Effector memory CD8-positive, alpha-beta T cell (primary cell): ENCODE measurements at regions not wholly inside any gene's neighbourhood (a gene's known extent, or its start where the extent isn't known, plus 50 kb on each side); places are given as distances from the start of the nearest gene placed in this dataset.
"Not testable (repeated sequence)": the region's sequence is repeated elsewhere in the genome, so short reads cannot be mapped to it uniquely, and the experiment has no call there.

Experiments used
- ATAC-seq: fragments of 150-1000 bp; cut with Tn5 transposase; replicated peaks from 2 replicates; pipeline ENCODE4 v1.10.0; 2021; ENCODE audit warnings: mild to moderate bottlenecking, moderate library complexity
- DNase-seq, 3 experiments: peaks; one replicate each; pipeline ENCODE4 v3.0.0; 2021
- H3K27ac Mint-ChIP-seq, 2 donors: one replicate each; pipeline ENCODE4 v1.8.0; 2022; ENCODE audit warnings: mild to moderate bottlenecking in 2 of 2, mixed read lengths in 2 of 2, moderate library complexity in 2 of 2
- H3K27me3 Mint-ChIP-seq, 2 donors: one replicate each; pipeline ENCODE4 v1.8.0; 2022; ENCODE audit warnings: mixed read lengths in 2 of 2
- H3K36me3 Mint-ChIP-seq: one replicate; pipeline ENCODE4 v1.8.0; 2022; ENCODE audit warnings: mild to moderate bottlenecking, moderate library complexity, mixed read lengths; ENCODE audit not compliant: insufficient read depth
- H3K4me1 Mint-ChIP-seq, 2 donors: one replicate each; pipeline ENCODE4 v1.8.0; 2022; ENCODE audit warnings: low read depth in 2 of 2, mixed read lengths in 2 of 2
- H3K4me3 Mint-ChIP-seq, 2 donors: one replicate each; pipeline ENCODE4 v1.8.0; 2022; ENCODE audit warnings: mild to moderate bottlenecking in 2 of 2, mixed read lengths in 2 of 2, moderate library complexity in 2 of 2
- H3K9me3 Mint-ChIP-seq, 2 donors: one replicate each; pipeline ENCODE4 v1.8.0; 2022; ENCODE audit warnings: mixed read lengths in 2 of 2

DNA sequence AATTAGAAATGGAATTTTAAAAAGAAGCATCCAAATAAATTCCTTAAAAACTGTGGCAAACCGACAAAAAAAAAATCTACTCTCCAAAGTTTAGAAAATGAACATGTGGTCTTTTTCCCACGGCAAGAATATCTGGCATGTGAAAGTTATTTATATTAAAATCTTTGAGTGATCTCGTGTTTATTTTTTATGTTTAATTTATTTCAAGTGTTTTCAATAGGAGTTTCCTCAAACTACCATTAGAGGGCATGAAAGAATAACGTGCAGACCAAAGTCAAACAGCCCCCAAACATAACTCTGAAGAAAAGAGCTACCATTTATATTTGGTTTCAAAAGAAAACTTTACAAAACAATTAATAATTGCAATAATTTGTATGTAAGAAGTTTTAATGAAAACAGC is 286.4 kb downstream of the ZIC4 start:
- DNase-seq (no peak), ATAC-seq (no peak)
- H3K27me3 Mint-ChIP-seq = no peaks in the 10 kb centered on the region
- H3K36me3 Mint-ChIP-seq = no peaks in the 10 kb centered on the region
- H3K4me3 Mint-ChIP-seq = no peak overlapping the region
- no peaks in the 10 kb centered on the region for H3K9me3 Mint-ChIP-seq
- H3K27ac Mint-ChIP-seq = no peak overlapping the region
- H3K4me1 Mint-ChIP-seq = no peaks in the 10 kb centered on the region

DNA sequence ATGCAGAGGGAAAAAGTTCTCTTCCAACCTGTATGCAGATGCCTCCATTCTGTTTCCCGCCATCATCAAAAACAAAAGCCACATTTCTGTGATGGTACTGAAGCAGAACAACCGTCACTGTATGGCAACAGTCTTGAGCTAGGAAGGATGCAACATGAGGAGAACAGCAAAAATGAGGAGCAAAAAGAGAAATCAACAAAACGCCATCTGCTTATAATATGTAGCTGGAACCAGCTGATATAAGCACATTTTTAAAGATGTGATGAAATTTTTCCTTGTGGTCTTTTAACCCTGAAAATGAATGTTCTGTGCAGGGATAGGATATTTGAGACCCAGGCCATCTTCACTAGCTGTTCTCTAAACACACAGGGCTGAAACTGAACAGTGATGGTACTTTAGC is 287.0 kb downstream of the ZIC4 start:
- ATAC-seq (no peak), DNase-seq (no peak)
- H3K27me3 Mint-ChIP-seq = no peaks in the 10 kb centered on the region
- H3K4me1 Mint-ChIP-seq = no peaks in the 10 kb centered on the region
- no peaks in the 10 kb centered on the region for H3K36me3 Mint-ChIP-seq
- peaks cover 0 to 2% of the 10 kb centered on the region in 2 donors for H3K9me3 Mint-ChIP-seq
- no peak overlapping the region for H3K27ac Mint-ChIP-seq
- H3K4me3 Mint-ChIP-seq = no peak overlapping the region

DNA sequence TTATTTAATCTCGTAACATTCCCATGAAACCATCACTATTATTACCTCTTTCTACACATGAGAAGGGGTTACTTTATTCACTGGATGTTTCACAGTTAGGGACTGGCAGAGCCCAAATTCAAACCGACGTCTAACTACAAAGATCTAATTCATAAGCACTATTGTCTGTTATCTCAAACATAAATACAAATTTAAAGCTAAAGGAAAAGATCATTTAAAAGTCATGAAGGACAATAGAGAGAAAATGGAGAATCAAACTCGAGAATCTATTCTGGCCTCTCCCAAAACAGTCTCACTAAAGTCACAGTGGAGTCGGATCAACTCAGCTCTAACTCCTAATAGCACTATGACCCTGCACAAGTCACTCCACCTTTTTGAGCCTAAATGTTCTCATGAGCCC is 287.7 kb downstream of the ZIC4 start:
- Mint-ChIP-seq H3K4me3 (no peak overlapping the region), H3K9me3 (peaks cover 0 to 2% of the 10 kb centered on the region in 2 donors), H3K27me3 (no peaks in the 10 kb centered on the region), H3K27ac (no peak overlapping the region), H3K4me1 (no peaks in the 10 kb centered on the region), H3K36me3 (no peaks in the 10 kb centered on the region)
- DNase-seq (no peak), ATAC-seq (no peak)

DNA sequence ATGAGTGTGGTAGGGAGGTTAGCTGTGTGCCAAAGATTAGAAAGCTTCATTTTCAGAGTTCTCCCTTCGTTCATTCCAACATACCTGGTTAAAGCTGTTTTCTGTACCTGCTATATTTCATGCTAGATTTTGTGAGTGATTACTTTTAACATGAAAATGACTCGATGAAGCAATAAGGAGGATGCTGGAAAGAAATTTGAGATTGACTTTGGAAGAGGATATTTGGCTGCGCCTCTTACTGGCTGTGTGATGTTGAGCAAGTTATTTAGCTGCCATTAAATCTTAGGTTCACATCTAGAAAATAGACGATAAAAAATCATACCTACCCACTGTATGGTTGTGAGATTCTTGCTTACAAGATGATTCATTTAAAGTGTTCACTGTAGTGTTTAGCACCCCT is 288.7 kb downstream of the ZIC4 start:
- Mint-ChIP-seq H3K4me1 (no peaks in the 10 kb centered on the region), H3K9me3 (peaks cover 0 to 2% of the 10 kb centered on the region in 2 donors)

DNA sequence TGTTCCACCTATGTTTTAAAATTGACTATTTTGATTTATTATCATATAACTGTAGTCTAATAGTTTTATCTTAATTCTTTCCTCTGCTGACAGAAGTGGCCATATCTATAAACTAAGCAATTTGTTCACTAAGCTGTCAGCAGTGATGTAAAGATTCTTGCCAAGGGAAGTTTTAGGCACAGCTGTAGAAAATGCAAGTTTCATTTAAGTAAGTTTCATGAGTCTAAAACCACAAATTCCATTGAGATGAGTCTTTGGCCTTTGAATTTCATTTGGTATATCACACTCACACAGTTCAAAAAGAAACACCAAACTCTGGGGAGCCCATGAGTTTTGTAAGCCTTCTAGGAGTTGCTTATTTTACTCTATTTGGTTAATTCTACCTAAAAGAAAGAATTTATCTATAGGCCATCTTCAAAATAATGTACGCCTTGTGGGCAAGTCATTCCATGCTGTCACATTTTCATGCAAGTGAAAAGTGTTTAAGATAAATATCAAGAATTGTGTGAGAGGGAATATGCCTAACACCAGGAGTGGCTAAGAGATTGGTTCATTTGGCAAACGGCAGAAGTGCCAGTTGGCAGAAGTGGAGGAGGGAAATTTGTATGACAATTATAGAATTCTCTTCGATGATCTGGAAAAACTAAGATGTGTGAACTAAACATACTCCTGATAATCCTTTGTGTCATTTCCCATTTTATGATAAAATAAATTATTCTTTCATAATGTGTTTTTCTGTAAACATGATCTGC is 292.9 kb downstream of the ZIC4 start:
- Mint-ChIP-seq H3K27ac (no peak overlapping the region), H3K4me1 (no peaks in the 10 kb centered on the region), H3K36me3 (no peaks in the 10 kb centered on the region), H3K27me3 (no peaks in the 10 kb centered on the region), H3K4me3 (no peak overlapping the region), H3K9me3 (peaks cover 2 to 8% of the 10 kb centered on the region in 2 donors)
- ATAC-seq (no peak), DNase-seq (no peak)

More for the DNA sequence above, 288.7 kb downstream of the ZIC4 start:
- Mint-ChIP-seq H3K4me3 (no peak overlapping the region), H3K27ac (no peak overlapping the region), H3K36me3 (no peaks in the 10 kb centered on the region), H3K27me3 (no peaks in the 10 kb centered on the region)
- DNase-seq (no peak), ATAC-seq (no peak)

DNA sequence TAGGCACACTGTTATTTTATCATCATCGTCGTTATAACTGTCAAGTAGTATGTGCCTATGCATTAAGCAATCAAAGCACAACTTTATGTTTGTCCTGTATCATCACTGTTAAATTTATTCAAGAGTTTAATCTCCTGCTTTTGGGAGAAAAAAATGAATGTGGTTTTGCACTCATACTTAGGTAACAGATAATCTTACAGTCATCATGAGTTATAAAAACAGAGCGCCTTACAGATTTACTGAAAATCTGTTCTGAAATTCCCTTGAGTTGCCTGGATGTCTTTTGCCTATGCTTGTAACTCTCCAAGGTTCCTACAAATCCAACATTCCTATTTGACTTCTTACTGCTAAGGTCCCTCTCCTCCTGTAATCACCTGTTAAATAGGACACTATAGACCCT is 307.3 kb downstream of the ZIC4 start:
- no peaks in the 10 kb centered on the region for H3K36me3 Mint-ChIP-seq
- no peaks in the 10 kb centered on the region for H3K4me1 Mint-ChIP-seq
- H3K4me3 Mint-ChIP-seq = no peak overlapping the region
- H3K9me3 Mint-ChIP-seq = peaks cover 12 to 29% of the 10 kb centered on the region in 2 donors
- no peaks in the 10 kb centered on the region for H3K27me3 Mint-ChIP-seq
- no peak overlapping the region for H3K27ac Mint-ChIP-seq
- ATAC-seq = no peak
- DNase-seq = no peak

DNA sequence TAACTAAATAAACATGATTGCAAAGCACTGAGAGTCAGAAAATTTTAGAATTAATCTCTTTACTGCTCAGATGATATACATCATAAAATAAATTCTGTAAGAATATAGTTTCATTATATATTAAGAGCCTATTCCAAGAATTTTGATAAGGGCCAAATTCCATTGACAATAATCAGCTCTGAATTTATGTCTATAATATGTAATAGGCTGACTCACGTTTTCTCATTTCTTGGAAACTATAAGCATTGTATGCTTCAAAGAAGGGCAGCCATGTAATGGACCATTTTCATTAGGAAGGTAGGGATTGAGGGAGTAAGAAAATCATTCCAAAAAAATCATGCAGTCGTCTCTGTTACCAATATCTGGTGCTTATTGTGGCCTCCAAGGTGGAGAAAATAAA is 315.9 kb downstream of the ZIC4 start:
- DNase-seq (no peak), ATAC-seq (no peak)
- Mint-ChIP-seq H3K36me3 (no peaks in the 10 kb centered on the region), H3K27ac (no peak overlapping the region), H3K4me1 (no peaks in the 10 kb centered on the region), H3K27me3 (no peaks in the 10 kb centered on the region), H3K4me3 (no peak overlapping the region), H3K9me3 (peaks cover 4 to 8% of the 10 kb centered on the region in 2 donors)

DNA sequence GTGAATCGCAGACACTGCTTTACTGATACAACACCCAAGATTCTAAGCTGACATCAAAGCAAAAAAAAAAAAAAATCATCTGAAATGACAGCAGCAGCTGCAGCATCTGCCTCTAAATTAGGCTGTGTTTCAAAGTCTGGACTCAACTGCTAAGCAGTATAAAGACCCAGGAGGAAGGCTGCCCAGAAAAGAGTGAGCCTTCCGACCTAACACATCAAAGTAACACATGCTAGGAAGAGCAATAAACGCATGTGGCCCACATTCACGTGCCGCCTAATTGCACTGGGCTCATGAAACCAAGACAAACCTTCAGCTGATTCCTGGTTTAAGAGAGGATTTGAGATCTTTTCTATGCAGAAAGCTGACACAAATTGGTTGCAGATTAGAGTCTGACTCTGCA is 317.1 kb downstream of the ZIC4 start:
- DNase-seq (no peak), ATAC-seq (no peak)
- no peaks in the 10 kb centered on the region for H3K4me1 Mint-ChIP-seq
- H3K36me3 Mint-ChIP-seq = no peaks in the 10 kb centered on the region
- H3K9me3 Mint-ChIP-seq = peaks cover under 1 to 3% of the 10 kb centered on the region in 2 donors
- H3K4me3 Mint-ChIP-seq = no peak overlapping the region
- no peaks in the 10 kb centered on the region for H3K27me3 Mint-ChIP-seq
- H3K27ac Mint-ChIP-seq = no peak overlapping the region

DNA sequence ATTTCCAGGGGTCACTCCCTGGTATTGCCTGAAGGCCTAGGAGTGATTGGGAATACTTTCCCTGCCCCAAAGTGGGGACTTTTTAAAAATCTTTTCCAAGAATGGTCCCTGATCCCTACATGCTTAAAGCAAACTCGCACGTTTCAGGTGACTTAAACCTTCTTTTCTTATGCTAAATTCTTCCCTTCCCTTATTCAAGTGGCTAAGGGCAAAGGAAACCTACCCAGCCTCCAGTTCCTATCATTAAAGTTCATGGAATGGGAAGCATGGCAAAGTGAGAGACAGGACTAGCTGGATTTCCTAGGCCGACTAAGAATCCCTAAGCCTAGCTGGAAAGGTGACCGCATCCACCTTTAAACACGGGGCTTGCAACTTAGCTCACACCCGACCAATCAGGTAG is 346.8 kb downstream of the ZIC4 start:
- H3K36me3 Mint-ChIP-seq, H3K27me3 Mint-ChIP-seq, H3K4me1 Mint-ChIP-seq, DNase-seq, H3K27ac Mint-ChIP-seq, H3K4me3 Mint-ChIP-seq, ATAC-seq: not testable (repeated sequence)
- H3K9me3 Mint-ChIP-seq = peaks cover 16 to 33% of the 10 kb centered on the region in 2 donors

DNA sequence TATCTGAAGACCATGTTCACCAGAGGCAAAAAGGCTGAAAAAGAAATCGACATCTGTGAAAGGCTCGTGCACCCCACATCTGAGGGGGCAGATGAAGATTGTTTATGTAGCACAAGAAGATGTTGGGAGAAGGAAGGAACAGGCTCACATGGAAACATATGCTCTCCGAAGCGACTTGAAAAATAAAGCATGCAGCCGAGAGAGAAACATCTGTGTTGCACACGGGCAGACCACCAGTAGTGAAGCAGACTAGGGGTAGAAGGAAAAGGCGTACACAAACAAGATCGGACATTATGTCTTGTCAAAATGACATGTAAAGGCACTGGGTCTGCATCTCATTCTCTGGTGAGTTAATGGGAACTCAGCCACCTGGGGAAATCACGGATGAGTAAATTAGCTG is 356.5 kb downstream of the ZIC4 start:
- Mint-ChIP-seq H3K4me3 (no peak overlapping the region), H3K9me3 (peaks cover 24 to 45% of the 10 kb centered on the region in 2 donors), H3K27ac (no peak overlapping the region), H3K4me1 (no peaks in the 10 kb centered on the region), H3K36me3 (no peaks in the 10 kb centered on the region), H3K27me3 (no peaks in the 10 kb centered on the region)
- no peak for DNase-seq
- no peak for ATAC-seq

DNA sequence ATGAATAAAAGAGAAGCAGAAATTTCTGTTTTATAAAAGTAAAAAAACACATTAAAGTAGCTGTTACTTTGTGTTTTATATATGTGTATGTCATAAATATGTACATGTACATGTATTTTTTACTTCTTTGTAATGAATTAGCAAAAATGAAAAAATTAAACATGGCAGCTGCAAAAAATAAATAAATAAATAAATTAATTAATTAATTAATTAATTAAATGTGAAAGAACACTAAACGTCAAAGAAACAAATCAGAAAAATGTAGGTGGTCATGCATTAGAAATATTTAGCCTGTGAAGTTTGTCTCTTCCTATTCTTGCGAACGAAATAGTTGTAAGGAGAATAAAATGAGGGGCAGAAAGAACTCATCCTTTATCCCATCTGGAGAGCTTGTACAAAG is 357.0 kb downstream of the ZIC4 start:
- H3K4me3 Mint-ChIP-seq = no peak overlapping the region
- no peaks in the 10 kb centered on the region for H3K36me3 Mint-ChIP-seq
- no peaks in the 10 kb centered on the region for H3K4me1 Mint-ChIP-seq
- no peak for ATAC-seq
- H3K9me3 Mint-ChIP-seq = peaks cover 24 to 45% of the 10 kb centered on the region in 2 donors
- no peaks in the 10 kb centered on the region for H3K27me3 Mint-ChIP-seq
- no peak for DNase-seq
- H3K27ac Mint-ChIP-seq = no peak overlapping the region

DNA sequence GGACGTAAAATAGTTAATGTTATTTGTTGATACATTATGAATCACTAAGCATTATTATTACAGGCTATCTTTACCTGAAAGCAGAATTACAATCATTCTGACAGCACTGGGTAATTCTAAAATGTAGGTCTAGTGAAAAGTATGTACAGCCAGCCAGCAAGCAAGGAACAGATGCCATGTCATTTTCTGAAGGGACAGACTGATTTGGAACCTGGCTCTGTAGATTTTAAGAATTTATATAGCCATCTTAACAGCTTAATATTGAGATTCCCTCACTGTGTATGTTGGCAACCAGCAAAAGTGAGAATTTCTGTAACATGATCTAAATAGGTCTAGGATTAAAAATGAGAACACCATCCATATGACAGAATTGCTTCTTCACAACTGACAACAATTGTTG is 359.4 kb downstream of the ZIC4 start:
- no peaks in the 10 kb centered on the region for H3K27me3 Mint-ChIP-seq
- DNase-seq = no peak

DNA sequence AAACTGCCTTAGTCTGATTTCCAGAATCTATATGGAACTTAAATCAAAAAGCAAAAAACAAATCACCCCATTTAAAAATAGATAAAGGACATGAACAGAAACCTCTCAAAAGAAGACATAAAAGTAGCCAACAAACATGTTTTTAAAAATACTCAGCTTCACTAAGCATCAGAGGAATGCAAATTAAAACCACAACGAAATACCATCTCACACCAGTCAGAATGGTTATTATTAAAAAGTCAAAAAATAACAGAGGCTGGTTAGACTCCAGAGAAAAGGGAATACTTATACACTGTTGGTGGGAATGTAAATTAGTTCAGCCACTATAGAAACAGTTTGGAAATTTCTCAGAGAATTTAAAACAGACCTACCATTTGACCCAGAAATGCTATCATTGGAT is 367.9 kb downstream of the ZIC4 start:
- no peak for ATAC-seq

More for the DNA sequence above, 359.4 kb downstream of the ZIC4 start:
- ATAC-seq = no peak
- peaks cover 23 to 34% of the 10 kb centered on the region in 2 donors for H3K9me3 Mint-ChIP-seq
- no peak overlapping the region for H3K4me3 Mint-ChIP-seq
- H3K27ac Mint-ChIP-seq = no peak overlapping the region
- no peaks in the 10 kb centered on the region for H3K4me1 Mint-ChIP-seq
- H3K36me3 Mint-ChIP-seq = peaks cover 3% of the 10 kb centered on the region

DNA sequence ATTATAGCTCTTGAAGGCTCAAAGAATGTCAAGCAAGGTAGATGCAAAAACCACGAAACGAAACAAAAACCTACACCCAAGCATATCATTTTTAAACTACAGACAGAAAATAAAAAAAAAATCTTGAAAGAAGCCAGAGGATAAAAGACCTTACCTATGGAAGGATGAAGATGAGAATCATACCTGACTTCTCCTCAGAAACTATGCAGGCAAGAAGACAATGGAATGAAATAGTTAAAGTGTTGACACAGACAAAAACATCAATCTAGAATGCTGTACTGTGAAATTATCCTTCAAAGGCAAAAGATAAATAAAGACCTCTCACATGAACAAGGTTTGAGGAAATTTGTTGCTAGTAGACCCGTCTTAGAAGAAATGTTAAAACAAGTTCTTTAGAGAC is 372.0 kb downstream of the ZIC4 start:
- Mint-ChIP-seq H3K27me3 (no peaks in the 10 kb centered on the region), H3K36me3 (no peaks in the 10 kb centered on the region), H3K27ac (no peak overlapping the region), H3K4me3 (no peak overlapping the region), H3K9me3 (peaks cover 8 to 11% of the 10 kb centered on the region in 2 donors), H3K4me1 (no peaks in the 10 kb centered on the region)
- DNase-seq = no peak
- no peak for ATAC-seq

More for the DNA sequence above, 367.9 kb downstream of the ZIC4 start:
- Mint-ChIP-seq H3K4me1 (no peaks in the 10 kb centered on the region), H3K27ac (no peak overlapping the region), H3K27me3 (no peaks in the 10 kb centered on the region), H3K9me3 (peaks cover 7 to 11% of the 10 kb centered on the region in 2 donors), H3K4me3 (no peak overlapping the region), H3K36me3 (peaks cover 1% of the 10 kb centered on the region)
- no peak for DNase-seq
